DMS 273 treated with DMSO at 0.1 percent for 48 hours (cell line): ENCODE measurements at regions not wholly inside any gene's neighbourhood (a gene's known extent, or its start where the extent isn't known, plus 50 kb on each side); places are given as distances from the start of the nearest gene placed in this dataset.
"Not testable (repeated sequence)": the region's sequence is repeated elsewhere in the genome, so short reads cannot be mapped to it uniquely, and the experiment has no call there.

Experiments
- DNase-seq: peaks from one replicate; lab custom pipeline; 2025; lab: John Stamatoyannopoulos, UW

DNA sequence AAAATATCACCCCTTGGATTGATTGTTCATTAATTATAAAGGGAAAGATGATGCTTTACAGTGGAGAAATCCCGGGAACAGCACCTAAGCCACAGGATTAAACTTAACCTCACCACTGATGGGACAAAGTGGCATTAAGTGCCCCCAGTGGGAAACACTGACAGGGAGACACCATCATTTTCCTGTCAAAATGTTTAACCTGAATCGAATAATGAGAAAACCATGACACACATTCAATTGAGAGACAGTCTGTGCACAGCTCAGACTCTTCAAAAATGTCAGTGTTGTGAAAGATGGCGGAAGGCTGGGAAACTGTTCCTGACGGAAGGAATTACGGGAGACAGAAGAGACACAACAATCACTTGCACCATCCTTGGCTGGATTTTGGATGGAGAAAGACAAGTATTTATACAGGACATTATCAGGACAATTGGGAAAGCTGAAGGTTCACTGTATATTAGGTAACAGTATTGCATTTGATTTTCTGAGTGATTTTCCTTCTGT lies 111.8 kb upstream of the ASB18 start:
- no peak for DNase-seq

DNA sequence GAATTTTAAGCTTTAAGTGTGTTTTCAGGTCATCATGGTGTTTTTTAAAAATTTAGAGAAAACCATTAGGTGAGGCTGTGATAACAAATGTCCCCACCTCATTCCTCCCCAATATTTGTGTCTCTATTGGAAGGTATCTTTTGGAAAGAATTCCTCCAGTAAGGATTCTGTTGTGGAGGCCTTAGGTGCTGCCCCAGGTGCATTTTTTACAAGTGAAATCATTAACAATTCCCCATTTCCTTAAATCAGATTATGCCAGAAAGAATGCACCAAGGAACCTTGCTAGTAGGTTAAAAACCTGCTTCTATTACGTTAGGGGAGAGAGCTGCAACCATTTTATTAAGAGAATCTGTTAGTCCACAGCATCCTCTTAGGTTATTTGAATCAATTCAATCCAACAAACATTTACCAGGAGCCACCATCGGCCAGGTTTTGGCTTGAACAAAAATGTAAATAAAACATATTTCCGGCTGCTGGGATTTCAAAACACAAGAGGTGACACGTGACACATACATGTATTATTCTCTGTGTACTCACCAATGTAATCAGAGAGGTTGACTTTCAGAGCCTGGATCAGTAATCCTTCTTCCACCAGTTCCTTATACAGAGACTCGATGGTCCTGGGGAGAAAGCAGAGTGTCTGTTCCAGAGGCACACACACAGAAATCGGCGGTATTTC lies 112.5 kb upstream of the ASB18 start:
- no peak for DNase-seq

GRCh38 chr2:236380051-236380612 lies 115.9 kb upstream of the ASB18 start:
- no peak for DNase-seq

GRCh38 chr2:236381253-236381652 lies 117.0 kb upstream of the ASB18 start:
- not testable (repeated sequence) for DNase-seq

DNA sequence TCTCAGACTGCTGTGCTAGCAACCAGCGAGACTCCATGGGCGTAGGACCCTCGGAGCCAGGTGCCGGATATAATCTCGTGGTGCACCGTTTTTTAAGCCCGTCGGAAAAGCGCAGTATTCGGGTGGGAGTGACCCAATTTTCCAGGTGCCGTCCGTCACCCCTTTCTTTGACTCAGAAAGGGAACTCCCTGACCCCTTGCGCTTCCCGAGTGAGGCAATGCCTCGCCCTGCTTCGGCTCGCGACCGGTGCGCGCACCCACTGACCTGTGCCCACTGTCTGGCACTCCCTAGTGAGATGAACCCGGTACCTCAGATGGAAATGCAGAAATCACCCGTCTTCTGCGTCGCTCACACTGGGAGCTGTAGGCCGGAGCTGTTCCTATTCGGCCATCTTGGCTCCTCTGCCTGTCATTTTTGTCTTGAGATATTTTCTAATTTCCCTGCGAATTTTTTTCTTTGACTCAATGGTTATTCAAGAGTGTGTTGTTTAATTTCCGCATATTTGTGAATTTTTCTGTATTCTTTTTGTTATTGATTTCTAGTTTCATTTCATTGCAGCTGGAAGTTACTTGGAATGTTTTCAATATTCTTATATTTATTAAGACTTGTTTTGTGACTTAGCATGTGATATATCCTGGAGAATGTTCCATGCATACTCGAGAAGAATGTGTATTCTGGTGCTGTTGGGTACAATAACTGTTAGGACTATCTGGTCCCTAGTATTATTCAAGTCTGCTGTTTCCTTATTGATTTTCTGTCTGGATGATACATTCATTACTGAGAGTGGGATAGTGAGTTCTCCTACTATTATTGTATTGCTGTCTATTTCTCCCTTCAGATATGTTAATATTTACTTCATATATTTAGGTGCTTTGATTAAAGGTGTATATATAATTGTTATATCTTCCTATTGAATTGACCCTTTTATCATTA lies 125.3 kb upstream of the ASB18 start:
- DNase-seq: not testable (repeated sequence)

DNA sequence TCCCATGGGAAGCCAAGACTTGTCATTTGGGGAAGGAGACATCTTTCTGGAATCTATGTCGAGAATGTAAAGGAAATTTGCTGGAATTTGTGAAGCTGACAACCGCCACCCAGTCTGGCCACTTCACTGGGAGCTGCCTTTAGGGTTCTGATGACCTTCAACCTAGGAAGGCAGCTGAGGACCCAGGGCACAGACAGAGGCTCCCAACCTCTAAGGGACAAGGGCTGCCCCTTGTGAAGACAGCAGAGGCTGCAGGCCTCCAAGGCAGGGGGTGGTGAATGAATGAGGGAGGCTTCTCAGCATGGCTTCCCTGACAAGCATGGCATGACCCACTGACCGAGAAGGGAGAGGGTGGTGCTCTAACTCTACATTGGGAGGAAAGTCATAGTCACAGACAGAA lies 128.9 kb upstream of the ASB18 start:
- DNase-seq: no peak

DNA sequence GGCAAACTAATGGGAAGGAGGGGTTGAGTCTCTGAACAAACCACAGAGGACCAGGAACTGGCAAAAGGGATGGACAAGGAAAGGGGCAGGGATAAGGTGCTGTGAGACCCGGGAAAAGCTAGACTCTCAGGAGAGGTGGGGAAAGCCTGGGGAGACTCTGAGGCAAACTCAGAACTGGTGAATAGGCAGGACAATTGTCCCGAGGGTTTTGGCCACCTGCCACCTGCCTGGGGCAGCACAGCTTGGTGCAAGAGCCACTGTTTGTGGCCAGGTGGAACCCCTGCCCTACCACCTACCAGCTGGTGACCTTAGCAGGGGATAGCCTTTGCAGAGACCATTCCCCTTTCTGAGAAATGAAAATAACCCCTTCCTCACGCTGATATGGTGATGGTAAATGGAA lies 129.4 kb upstream of the ASB18 start:
- DNase-seq: no peak

- DNase-seq: no peak
These were observed 130.4 kb upstream of the ASB18 start for GRCh38 chr2:236394571-236394970.

DNA sequence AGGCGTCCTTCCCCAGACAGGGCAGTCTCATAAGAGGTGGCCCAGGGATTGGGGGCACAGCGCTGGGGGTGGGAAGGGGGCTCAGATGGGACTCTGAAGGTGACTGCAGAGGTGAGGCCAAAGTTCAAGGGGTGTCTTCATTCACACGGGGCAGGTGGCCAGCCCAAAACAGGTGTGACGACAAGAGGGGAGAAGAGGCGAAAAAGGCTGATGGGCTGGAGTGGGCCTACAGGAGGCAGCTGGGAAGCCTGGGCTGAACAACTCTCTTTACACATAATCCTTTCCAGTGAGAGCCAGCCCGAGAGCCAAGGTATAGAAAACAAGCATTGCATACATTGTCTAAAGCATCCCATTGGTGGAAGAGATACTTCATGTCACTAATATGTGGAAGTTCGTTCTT lies 130.9 kb upstream of the ASB18 start:
- DNase-seq: no peak

GRCh38 chr2:236396818-236397350 lies 132.7 kb upstream of the ASB18 start:
- DNase-seq: no peak

DNA sequence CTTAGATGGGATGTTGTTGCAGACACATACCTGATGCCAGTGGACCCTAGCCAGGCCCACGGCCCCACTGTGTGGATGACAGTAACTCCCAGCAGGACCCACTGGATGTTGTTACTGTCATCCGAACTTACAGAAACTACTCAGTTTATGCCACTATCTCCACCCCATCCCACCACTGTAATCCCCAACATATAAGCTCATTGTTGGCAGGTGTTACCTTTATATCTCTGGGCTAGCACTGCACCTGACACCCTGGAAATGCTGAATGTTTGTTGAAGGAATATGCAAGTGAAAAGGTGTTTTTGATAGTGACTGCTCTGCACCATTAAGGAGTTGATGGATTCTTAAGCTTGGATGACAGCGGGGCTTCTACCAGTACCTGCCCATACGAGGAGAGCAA lies 133.5 kb upstream of the ASB18 start:
- no peak for DNase-seq

GRCh38 chr2:236399409-236399808 lies 135.2 kb upstream of the ASB18 start:
- no peak for DNase-seq

DNA sequence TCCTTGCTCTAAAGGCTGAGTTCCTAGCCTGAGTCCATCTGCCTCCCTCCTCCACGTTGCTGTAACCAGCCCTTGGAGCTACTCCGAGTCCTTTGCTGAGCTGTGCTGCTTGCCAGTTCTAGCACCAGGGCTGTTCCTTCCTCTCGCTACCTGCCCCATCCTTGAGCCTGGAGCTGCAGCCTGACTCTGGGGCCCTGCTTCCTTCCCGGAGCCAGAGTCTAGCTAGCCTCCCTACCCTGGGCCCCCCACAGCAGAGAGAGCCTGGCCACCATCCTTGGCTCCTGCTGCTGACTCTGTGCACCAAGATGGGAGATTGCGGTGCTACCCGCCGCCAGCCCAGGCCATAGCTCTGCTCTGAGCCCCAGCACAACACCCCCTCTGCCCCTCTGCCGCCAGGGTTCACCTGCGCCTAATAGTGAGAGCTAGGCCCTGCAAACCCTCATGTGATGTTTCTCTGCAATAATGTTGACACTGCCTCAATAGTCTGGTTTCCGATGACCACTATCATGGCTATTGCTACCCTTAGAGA lies 135.9 kb upstream of the ASB18 start:
- DNase-seq: no peak

- no peak for DNase-seq
These were observed 136.6 kb upstream of the ASB18 start for GRCh38 chr2:236400594-236401360.

DNA sequence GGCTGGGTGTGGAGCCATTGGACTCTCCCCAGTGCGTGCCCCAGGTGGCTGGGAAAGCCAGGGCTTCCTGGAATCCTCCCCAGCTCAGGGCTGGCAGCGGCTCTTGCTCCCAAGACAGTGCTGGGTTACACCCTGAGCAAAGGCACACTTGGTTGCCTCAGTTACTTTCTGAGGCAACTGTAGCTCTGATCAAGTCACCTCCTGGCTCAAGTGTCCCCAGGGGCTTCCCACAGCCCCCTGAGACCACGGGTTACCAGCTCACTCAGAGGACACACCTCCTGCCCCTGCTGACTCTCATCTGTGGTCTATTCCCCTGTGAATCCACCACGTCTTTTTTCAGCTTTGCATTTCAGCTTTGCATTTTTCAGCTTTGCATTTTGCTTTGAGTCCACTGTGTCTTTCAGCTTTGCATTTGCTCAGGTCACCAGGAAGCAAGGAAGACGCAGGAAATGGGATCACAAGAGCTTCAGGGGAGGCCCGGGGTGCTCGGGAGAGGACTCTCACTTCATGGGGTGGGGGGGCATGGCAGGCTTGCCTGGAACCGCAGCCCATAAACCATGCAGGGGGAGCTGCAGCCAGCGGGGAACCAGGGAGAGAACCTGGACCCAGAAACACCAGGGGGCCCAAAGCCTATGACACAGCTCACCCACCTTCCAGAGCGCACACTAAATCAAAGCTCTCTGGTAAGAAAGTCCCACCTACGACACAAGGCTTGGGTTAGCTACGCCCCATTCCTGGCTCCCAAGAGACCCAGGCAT lies 138.0 kb upstream of the ASB18 start:
- no peak for DNase-seq

- DNase-seq: no peak
These were observed 138.9 kb upstream of the ASB18 start for GRCh38 chr2:236403125-236403524.

- no peak for DNase-seq
These were observed 139.6 kb upstream of the ASB18 start for GRCh38 chr2:236403811-236404210.

GRCh38 chr2:236404346-236404745 lies 140.1 kb upstream of the ASB18 start:
- DNase-seq: no peak

DNA sequence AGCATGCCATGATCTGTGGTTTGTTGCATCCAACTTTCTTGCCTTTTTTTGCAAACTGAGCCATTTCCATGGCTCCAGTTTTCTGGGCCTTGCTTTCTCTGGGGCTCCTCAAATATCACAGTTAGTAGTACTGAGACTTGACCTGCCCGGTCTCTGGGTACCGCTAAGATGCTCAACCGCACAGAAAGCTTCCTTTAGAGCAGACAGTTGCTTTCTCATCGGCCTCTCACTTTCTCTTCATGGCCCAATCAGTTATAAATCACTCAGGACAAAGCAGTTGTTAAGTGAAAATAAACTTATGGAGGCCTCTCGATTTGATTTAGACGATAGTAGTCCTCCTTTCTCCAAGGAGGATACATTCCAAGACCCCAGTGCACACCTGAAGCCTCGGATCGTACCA lies 141.2 kb upstream of the ASB18 start:
- no peak for DNase-seq

GRCh38 chr2:236408090-236408489 lies 143.9 kb upstream of the ASB18 start:
- DNase-seq: no peak

DNA sequence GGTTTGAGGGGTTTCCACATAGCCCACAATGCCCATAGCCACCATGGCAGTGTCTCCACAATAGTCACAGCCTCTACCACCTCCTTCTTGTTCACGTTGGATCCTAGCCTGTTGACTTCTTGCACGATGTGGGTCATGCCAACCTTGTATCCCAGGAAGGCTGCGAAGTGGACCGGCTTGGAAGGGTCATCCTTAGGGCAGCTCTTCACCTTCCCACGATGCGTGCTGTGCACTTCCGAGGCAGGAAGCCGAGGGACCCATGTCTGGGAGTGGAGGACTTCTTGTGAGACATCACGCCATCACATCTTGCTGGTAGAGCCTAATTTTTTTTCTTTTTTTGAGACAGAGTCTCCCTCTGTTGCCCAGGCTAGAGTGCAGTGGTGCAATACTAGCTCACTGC lies 144.6 kb upstream of the ASB18 start:
- DNase-seq: no peak
